Adipocyte (in vitro differentiated cells): ENCODE measurements at regions not wholly inside any gene's neighbourhood (a gene's known extent, or its start where the extent isn't known, plus 50 kb on each side); places are given as distances from the start of the nearest gene placed in this dataset.

Experiments
- DNase-seq: peaks from one replicate; pipeline ENCODE4 v3.0.0-alpha.2; 2015; ENCODE audit warnings: low read depth
- H3K27me3 ChIP-seq: replicated peaks from 2 replicates; pipeline ENCODE4 v1.7.0; 2013; ENCODE audit warnings: mild to moderate bottlenecking, low read length, moderate library complexity; ENCODE audit not compliant: control insufficient read depth, insufficient read depth
- H3K36me3 ChIP-seq: 2 replicates; pipeline ENCODE4 v1.7.0; 2013; ENCODE audit warnings: low read length, mild to moderate bottlenecking, moderate library complexity; ENCODE audit not compliant: control insufficient read depth, insufficient read depth, severe bottlenecking
- H3K4me1 ChIP-seq: 2 replicates; pipeline ENCODE4 v1.7.0; 2013; ENCODE audit warnings: mild to moderate bottlenecking, low read length, moderate library complexity; ENCODE audit not compliant: control insufficient read depth, insufficient read depth
- H3K4me3 ChIP-seq: 2 replicates; pipeline ENCODE4 v1.7.0; 2013; ENCODE audit warnings: mild to moderate bottlenecking, low read length, moderate library complexity
- H3K9ac ChIP-seq: 2 replicates; pipeline ENCODE4 v1.7.0; 2013; ENCODE audit warnings: mild to moderate bottlenecking, low read length, moderate library complexity
- H3K9me3 ChIP-seq: 2 replicates; pipeline ENCODE4 v1.7.0; 2013; ENCODE audit warnings: mild to moderate bottlenecking, low read length, moderate library complexity; ENCODE audit not compliant: control insufficient read depth

DNA sequence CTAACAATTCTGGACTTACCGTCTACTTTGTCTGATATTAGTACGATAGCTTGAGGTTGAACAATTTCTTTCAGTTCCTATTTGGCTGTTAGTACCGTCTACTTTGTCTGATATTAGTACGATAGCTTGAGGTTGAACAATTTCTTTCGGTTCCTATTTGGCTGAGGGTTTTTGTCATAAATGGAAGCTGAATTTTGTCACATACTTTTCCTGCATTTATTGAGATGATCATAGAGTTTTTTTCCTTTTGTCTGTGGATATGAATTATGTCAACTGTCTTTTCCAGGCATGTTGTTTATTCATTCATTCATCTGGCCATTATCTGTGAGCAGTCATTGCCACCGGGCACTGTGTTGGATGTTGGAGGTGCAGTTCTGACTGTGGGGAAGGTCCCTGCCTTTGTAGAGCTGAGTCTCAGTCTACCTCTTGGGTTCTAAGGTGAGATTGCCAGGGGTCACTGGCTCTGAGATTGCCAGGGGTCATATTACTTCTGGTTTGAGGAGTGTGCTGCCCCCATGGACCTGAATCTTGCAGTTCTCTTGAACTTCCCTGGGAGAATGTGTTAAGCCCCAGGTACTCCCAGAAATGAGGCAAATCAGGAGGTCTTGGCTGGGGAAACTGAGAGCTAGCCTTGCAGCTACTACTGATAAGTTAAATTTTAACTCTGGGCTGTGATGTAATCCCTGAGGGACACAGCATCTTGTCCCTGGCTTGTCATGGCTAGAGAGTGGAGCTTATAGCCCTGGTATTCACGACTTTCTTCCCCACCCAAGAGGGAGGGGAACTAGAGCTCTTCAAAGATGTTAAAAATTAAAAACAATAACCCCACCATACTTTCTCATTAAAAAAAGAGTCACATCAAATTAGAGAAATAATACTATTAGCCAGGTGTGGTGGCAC lies 89.1 kb upstream of the MBOAT2 start:
- Histone ChIP-seq H3K36me3 (no peaks in the 10 kb centered on the region), H3K9ac (no peak overlapping the region), H3K4me1 (peaks cover under 1% of the 10 kb centered on the region), H3K9me3 (no peaks in the 10 kb centered on the region), H3K27me3 (no peaks in the 10 kb centered on the region), H3K4me3 (no peak overlapping the region)
- DNase-seq: no peak

GRCh38 chr2:9091811-9092210 lies 88.3 kb upstream of the MBOAT2 start:
- H3K9me3 ChIP-seq: no peaks in the 10 kb centered on the region
- no peaks in the 10 kb centered on the region for H3K27me3 ChIP-seq
- no peak overlapping the region for H3K9ac ChIP-seq
- H3K4me3 ChIP-seq: no peak overlapping the region
- peaks cover 9% of the 10 kb centered on the region for H3K4me1 ChIP-seq
- peak; percentile 25 for DNase-seq
- H3K36me3 ChIP-seq: no peaks in the 10 kb centered on the region

DNA sequence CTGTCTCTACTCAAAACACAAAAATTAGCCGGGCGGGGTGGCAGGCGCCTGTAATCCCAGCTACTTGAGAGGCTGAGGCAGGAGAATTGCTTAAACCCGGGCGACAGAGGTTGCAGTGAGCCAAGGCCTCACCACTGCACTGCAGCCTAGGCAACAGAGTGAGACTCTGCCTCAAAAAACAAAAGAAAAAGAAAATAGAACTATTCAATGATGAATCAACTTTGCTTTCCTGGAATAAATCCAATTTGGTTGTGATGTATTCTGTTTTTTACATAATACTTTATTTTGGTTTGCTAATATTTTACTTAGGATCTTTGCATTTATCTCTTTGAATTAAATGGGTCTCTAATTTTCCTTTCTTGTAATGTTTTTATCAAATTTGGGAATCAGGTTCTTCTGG lies 86.3 kb upstream of the MBOAT2 start:
- no peak overlapping the region for H3K4me3 ChIP-seq
- DNase-seq: no peak
- H3K27me3 ChIP-seq: no peaks in the 10 kb centered on the region
- no peaks in the 10 kb centered on the region for H3K9me3 ChIP-seq
- peaks cover 28% of the 10 kb centered on the region for H3K4me1 ChIP-seq
- no peak overlapping the region for H3K9ac ChIP-seq
- no peaks in the 10 kb centered on the region for H3K36me3 ChIP-seq

DNA sequence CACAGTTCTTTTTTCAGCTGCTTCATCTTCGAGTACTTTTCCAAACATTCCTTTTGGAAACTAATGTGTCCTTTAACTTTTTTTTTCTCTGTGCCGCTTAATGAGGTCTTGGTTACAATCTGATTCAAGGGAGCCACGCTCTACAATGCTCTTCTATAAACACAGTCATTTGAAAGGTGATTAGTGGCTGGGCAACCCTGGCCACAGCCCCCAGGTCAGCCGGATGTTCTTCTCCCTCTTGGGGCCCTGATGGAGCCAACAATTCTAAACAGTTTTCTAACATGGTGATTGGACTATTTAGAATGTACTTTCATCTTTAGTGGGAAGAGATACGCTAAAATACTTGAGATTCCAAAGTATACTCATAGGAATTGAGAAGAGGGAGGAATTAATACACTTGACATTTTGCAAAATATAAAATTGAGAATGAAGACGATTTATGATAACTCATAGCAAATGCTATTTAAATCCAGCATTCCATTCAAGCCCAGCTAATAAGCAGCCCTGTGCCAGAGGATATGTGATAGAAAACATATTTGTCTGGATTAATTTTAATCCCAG lies 83.7 kb upstream of the MBOAT2 start:
- H3K4me1 ChIP-seq: peaks cover 28% of the 10 kb centered on the region
- DNase-seq: peak; percentile 21
- H3K27me3 ChIP-seq: no peaks in the 10 kb centered on the region
- no peaks in the 10 kb centered on the region for H3K36me3 ChIP-seq
- peak overlapping the region; percentile 58 for H3K4me3 ChIP-seq
- H3K9ac ChIP-seq: peak overlapping the region; percentile 27
- H3K9me3 ChIP-seq: no peaks in the 10 kb centered on the region

- no peak for DNase-seq
- peaks cover 28% of the 10 kb centered on the region for H3K4me1 ChIP-seq
Observed at GRCh38 chr2:9086465-9086864, 83.0 kb upstream of the MBOAT2 start.

GRCh38 chr2:9085353-9085752 lies 81.9 kb upstream of the MBOAT2 start:
- peaks cover 7% of the 10 kb centered on the region for H3K9me3 ChIP-seq
- peaks cover 28% of the 10 kb centered on the region for H3K4me1 ChIP-seq
- H3K36me3 ChIP-seq: no peaks in the 10 kb centered on the region
- H3K27me3 ChIP-seq: no peaks in the 10 kb centered on the region
- no peak overlapping the region for H3K4me3 ChIP-seq
- DNase-seq: peak; percentile 43
- H3K9ac ChIP-seq: no peak overlapping the region

More at GRCh38 chr2:9086465-9086864, 83.0 kb upstream of the MBOAT2 start:
- Histone ChIP-seq H3K9ac (peak overlapping the region; percentile 27), H3K4me3 (peak overlapping the region; percentile 58), H3K36me3 (no peaks in the 10 kb centered on the region), H3K27me3 (no peaks in the 10 kb centered on the region), H3K9me3 (peaks cover 5% of the 10 kb centered on the region)

- Histone ChIP-seq H3K36me3 (no peaks in the 10 kb centered on the region), H3K9me3 (peaks cover 7% of the 10 kb centered on the region), H3K9ac (no peak overlapping the region), H3K4me1 (peaks cover 28% of the 10 kb centered on the region), H3K4me3 (no peak overlapping the region), H3K27me3 (no peaks in the 10 kb centered on the region)
- no peak for DNase-seq
Observed at GRCh38 chr2:9083287-9083686, 79.8 kb upstream of the MBOAT2 start.

- H3K9me3 ChIP-seq: peaks cover 7% of the 10 kb centered on the region
- no peaks in the 10 kb centered on the region for H3K27me3 ChIP-seq
- DNase-seq: no peak
- no peaks in the 10 kb centered on the region for H3K36me3 ChIP-seq
- H3K9ac ChIP-seq: no peak overlapping the region
- H3K4me1 ChIP-seq: peaks cover 23% of the 10 kb centered on the region
- no peak overlapping the region for H3K4me3 ChIP-seq
Observed at GRCh38 chr2:9082158-9082557, 78.7 kb upstream of the MBOAT2 start.

DNA sequence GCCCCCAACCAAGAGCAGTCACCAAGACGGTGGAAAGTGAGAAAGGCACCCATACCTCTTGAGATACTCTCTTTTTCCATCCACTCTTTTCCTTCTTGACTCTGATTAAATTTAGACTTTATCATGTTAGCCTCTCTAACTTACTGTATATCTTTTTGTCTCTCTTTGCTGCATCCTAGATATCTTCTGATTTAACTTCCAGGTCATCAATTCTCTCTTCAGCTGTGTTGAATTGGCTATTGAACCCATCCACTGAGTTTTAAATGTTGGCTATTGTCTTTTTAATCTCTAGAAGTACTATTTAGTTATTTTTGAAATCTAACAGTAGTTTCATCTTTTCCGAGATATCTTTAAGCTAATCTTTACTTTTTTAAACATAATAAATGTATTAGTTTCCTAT lies 78.3 kb upstream of the MBOAT2 start:
- H3K4me3 ChIP-seq: no peak overlapping the region
- H3K9ac ChIP-seq: no peak overlapping the region
- H3K36me3 ChIP-seq: no peaks in the 10 kb centered on the region
- no peak for DNase-seq
- peaks cover 19% of the 10 kb centered on the region for H3K4me1 ChIP-seq
- H3K27me3 ChIP-seq: no peaks in the 10 kb centered on the region
- peaks cover 7% of the 10 kb centered on the region for H3K9me3 ChIP-seq

GRCh38 chr2:9078405-9078804 lies 74.9 kb upstream of the MBOAT2 start:
- no peak for DNase-seq
- Histone ChIP-seq H3K9me3 (peaks cover 7% of the 10 kb centered on the region), H3K36me3 (no peaks in the 10 kb centered on the region), H3K4me1 (no peaks in the 10 kb centered on the region), H3K9ac (no peak overlapping the region), H3K4me3 (no peak overlapping the region), H3K27me3 (no peaks in the 10 kb centered on the region)

- H3K27me3 ChIP-seq: no peaks in the 10 kb centered on the region
- no peaks in the 10 kb centered on the region for H3K36me3 ChIP-seq
- no peaks in the 10 kb centered on the region for H3K4me1 ChIP-seq
- no peak overlapping the region for H3K9ac ChIP-seq
- H3K9me3 ChIP-seq: peaks cover 7% of the 10 kb centered on the region
- H3K4me3 ChIP-seq: no peak overlapping the region
- DNase-seq: no peak
Observed at GRCh38 chr2:9077691-9078090, 74.2 kb upstream of the MBOAT2 start.
